ENCODE measurements at regions not wholly inside any gene's neighbourhood (a gene's known extent, or its start where the extent isn't known, plus 50 kb on each side); places are given as distances from the start of the nearest gene placed in this dataset.

DNA sequence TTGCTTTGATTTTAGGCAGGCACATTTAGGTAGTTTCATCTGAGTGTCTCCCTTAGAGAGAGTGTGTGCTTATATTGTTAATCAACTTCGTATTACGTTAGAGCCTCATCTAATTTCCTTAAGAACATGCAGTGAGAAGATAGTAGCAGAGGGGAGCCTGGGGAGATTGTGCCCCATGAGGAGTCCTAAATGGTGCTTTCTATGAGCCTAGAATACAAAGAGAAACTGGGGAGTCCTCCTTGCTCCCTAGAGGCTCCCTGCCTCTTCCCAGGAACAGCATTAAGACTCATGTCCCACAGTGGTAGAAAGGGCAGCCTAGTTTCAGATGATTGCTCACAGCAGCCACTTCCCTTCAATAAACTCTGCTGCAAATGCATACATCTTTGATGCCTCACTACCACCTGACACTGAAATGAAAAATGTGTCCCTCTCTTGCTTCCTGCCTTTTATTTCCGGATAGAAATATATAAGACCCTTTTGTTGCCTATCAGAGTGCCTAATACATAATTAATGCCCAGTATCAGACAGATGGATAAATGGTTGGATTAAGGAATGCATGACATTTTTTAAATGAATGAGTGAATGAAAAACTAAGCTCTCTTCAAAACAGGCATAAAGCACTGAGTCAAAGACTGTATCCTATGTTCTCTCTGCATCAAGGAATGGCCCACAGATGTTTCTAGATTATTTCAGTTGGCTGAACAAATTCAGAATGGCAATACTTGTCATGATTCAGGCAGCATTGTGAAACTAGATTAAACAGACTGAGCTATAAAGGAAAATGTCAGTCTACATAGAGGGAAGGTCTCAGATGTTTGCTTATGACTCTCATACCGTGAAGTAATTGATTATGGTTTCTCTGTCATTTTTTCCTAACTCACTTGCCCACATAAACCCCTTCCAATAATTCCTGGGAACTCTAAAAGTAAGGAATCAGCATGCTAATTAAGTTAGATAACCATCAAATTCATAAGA, 362.1 kb downstream of the LRRC3B start:
- no peak overlapping the region for H3K4me3 ChIP-seq
- H3K4me1 ChIP-seq: no peaks in the 10 kb centered on the region
- TF ChIP-seq, protein P1, sequence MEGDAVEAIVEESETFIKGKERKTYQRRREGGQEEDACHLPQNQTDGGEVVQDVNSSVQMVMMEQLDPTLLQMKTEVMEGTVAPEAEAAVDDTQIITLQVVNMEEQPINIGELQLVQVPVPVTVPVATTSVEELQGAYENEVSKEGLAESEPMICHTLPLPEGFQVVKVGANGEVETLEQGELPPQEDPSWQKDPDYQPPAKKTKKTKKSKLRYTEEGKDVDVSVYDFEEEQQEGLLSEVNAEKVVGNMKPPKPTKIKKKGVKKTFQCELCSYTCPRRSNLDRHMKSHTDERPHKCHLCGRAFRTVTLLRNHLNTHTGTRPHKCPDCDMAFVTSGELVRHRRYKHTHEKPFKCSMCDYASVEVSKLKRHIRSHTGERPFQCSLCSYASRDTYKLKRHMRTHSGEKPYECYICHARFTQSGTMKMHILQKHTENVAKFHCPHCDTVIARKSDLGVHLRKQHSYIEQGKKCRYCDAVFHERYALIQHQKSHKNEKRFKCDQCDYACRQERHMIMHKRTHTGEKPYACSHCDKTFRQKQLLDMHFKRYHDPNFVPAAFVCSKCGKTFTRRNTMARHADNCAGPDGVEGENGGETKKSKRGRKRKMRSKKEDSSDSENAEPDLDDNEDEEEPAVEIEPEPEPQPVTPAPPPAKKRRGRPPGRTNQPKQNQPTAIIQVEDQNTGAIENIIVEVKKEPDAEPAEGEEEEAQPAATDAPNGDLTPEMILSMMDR (IDR thresholded peaks at IDR 0.05): no peak
- no peak overlapping the region for H3K27ac ChIP-seq
- no peaks in the 10 kb centered on the region for H3K36me3 ChIP-seq (ENCODE audit: insufficient read depth in 1 of 2, low read depth in 1 of 2)
- H3K9me3 ChIP-seq: no peaks in the 10 kb centered on the region
- no peak for DNase-seq
- 43 to 49% (median 45%) methylated on average over 4 of the region's 4 CpGs for WGBS, 3 donors
- no peaks in the 10 kb centered on the region for H3K27me3 ChIP-seq (ENCODE audit: insufficient read depth in 3 of 3, low read length in 2 of 3)
- no peak for ATAC-seq
- intact Hi-C loops (cut with DNase I): no loop called here

DNA sequence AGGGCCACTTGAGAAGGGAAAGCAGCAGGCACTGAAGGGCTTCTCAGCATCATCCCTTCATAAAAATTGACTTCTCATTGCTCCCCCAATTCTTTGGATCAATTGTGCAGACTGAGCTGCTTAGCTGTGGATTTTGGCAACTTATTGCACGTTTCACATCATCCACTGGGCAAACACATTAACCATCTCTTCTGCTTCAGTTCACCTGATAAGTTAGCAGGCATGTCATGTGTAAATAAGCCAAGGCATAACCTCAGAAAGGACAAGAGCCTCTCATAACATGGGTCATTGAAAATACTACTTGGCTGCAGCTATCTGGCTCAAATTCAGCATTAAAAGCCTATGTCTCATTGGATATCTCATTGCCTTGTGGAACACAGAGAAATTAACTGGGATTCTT, 366.5 kb downstream of the LRRC3B start:
- intact Hi-C loops (cut with DNase I): no loop called here
- H3K36me3 ChIP-seq (ENCODE audit: insufficient read depth in 1 of 2, low read depth in 1 of 2): no peaks in the 10 kb centered on the region
- H3K27ac ChIP-seq: no peak overlapping the region
- no peaks in the 10 kb centered on the region for H3K27me3 ChIP-seq (ENCODE audit: insufficient read depth in 3 of 3, low read length in 2 of 3)
- no peaks in the 10 kb centered on the region for H3K9me3 ChIP-seq
- DNase-seq (no peak), ATAC-seq (no peak)
- no peak overlapping the region for H3K4me3 ChIP-seq
- H3K4me1 ChIP-seq: no peaks in the 10 kb centered on the region
- 62 to 94% (median 65%) methylated on average over 1 of the region's 1 CpG for WGBS, 3 donors
- TF ChIP-seq, protein P1 (IDR thresholded peaks at IDR 0.05): no peak

DNA sequence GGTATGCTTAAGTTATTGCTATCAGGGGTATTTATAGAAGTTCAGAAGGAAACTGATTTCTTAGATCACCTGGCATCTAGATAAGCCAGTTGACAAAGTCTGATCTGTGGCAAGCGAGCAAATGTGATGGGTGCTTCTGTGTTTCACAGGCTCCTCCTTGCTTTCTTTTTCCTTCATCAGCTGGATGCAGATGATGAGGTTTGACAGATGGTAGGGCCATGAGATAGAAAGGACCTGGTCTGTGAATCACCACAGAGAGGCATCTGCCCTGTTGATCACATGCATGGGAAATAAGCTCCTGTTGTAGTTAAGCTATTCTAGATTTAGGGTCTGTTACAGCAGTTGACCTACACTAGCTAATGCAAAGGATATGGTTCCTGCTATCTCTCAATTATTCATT, 372.0 kb downstream of the NEK10 start:
- Histone ChIP-seq H3K4me3 (no peak overlapping the region), H3K9me3 (no peaks in the 10 kb centered on the region), H3K27me3 (ENCODE audit: insufficient read depth in 3 of 3, low read length in 2 of 3) (no peaks in the 10 kb centered on the region), H3K27ac (no peak overlapping the region), H3K4me1 (no peaks in the 10 kb centered on the region), H3K36me3 (ENCODE audit: insufficient read depth in 1 of 2, low read depth in 1 of 2) (no peaks in the 10 kb centered on the region)
- ATAC-seq: no peak
- intact Hi-C loops (cut with DNase I): no loop called here
- WGBS, 3 donors: 80 to 92% (median 88%) methylated on average over 1 of the region's 1 CpG
- no peak for DNase-seq
- TF ChIP-seq, protein P1 (IDR thresholded peaks at IDR 0.05): no peak

DNA sequence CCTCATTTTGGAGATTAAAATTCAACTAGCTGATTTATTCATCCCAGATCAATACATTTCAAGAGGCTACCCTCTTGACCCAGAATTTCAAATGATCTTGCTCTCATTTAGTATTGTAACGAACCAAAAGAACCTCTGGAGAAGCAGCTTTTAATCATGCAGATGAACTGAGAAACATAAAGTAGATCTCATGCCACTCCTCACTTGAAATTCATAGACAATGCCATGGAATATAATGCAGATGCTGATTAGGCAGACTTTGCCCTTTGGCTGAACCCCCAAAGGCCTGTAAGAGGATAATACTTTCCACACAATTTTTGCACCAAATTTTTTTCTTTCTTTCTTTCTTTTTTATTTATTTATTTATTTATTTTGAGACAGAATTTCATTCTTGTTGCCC, 358.3 kb downstream of the NEK10 start:
- intact Hi-C loops (cut with DNase I): no loop called here
- no peaks in the 10 kb centered on the region for H3K9me3 ChIP-seq
- 79 to 89% (median 85%) methylated on average over 1 of the region's 1 CpG for WGBS, 3 donors
- no peak overlapping the region for H3K27ac ChIP-seq
- no peaks in the 10 kb centered on the region for H3K27me3 ChIP-seq (ENCODE audit: insufficient read depth in 3 of 3, low read length in 2 of 3)
- no peak overlapping the region for H3K4me3 ChIP-seq
- TF ChIP-seq, protein P1 (IDR thresholded peaks at IDR 0.05): no peak
- ATAC-seq (no peak), DNase-seq (no peak)
- H3K4me1 ChIP-seq: no peaks in the 10 kb centered on the region
- no peaks in the 10 kb centered on the region for H3K36me3 ChIP-seq (ENCODE audit: insufficient read depth in 1 of 2, low read depth in 1 of 2)

Data from psoas muscle (tissue), 7 donors.